B cell (primary cell): ENCODE measurements at regions not wholly inside any gene's neighbourhood (a gene's known extent, or its start where the extent isn't known, plus 50 kb on each side); places are given as distances from the start of the nearest gene placed in this dataset.

Experiments
- ATAC-seq: fragments of 200-7000 bp; cut with Tn5 transposase; one replicate; pipeline ENCODE4 v1.10.0; 2021; ENCODE audit warnings: low read depth, mild to moderate bottlenecking, moderate number of reproducible peaks, moderate library complexity
- CTCF ChIA-PET: fragments of 350-600 bp; sonication (Branson Sonifier 250); formaldehyde crosslinking; loops from one replicate; lab custom pipeline; 2021; ENCODE audit warnings: antibody characterized with exemption, inconsistent platforms; lab: Charles Lee
- POLR2A ChIA-PET: fragments of 350-600 bp; sonication (Branson Sonifier 250); formaldehyde crosslinking; loops from one replicate; lab custom pipeline; 2021; ENCODE audit warnings: antibody characterized with exemption; lab: Charles Lee
- DNase-seq: peaks from one replicate; pipeline ENCODE4 v3.0.0; 2013
- H2AFZ ChIP-seq: 2 replicates; pipeline ENCODE4 v1.6.1; 2012; ENCODE audit warnings: mild to moderate bottlenecking, low read depth, low read length; ENCODE audit not compliant: insufficient read depth, poor library complexity, severe bottlenecking
- H3K27ac ChIP-seq, 2 donors: 1 replicate in 1 of 2; 2 replicates in 1 of 2; pipeline ENCODE4 v1.5.1; 2012 to 2013; ENCODE audit warnings: low read length in 2 of 2, mild to moderate bottlenecking in 2 of 2, moderate library complexity in 1 of 2
- H3K27me3 ChIP-seq, 4 experiments: fragments of 200-600 bp in 1 of 4; sonication (generic) in 1 of 4; replicated peaks in 1 of 4; 1 replicate in 2 of 4; 2 replicates in 2 of 4; pipeline versions ENCODE4 v1.6.1 to v1.7.0; 2013 to 2016; ENCODE audit warnings: low read length in 3 of 4, mild to moderate bottlenecking in 2 of 4, mixed read lengths in 1 of 4, moderate library complexity in 1 of 4; ENCODE audit not compliant: insufficient read depth in 4 of 4, control insufficient read depth in 3 of 4; ENCODE audit errors: control extremely low read depth in 1 of 4
- H3K36me3 ChIP-seq, 2 experiments: replicated peaks in 1 of 2; 1 replicate in 1 of 2; 2 replicates in 1 of 2; pipeline versions ENCODE4 v1.6.1 to v1.7.1; 2013; ENCODE audit warnings: low read length in 1 of 2; ENCODE audit not compliant: insufficient read depth in 2 of 2, control insufficient read depth in 1 of 2; ENCODE audit errors: control extremely low read depth in 1 of 2, extremely low read depth in 1 of 2
- H3K4me1 ChIP-seq, 2 donors: fragments of 200-600 bp in 1 of 2; sonication (generic) in 1 of 2; 1 replicate in 1 of 2; 2 replicates in 1 of 2; pipeline versions ENCODE4 v1.5.1 to v1.6.1; 2013 to 2017; ENCODE audit warnings: low read length in 2 of 2; ENCODE audit not compliant: control insufficient read depth in 2 of 2, insufficient read depth in 2 of 2
- H3K4me2 ChIP-seq: replicated peaks from 2 replicates; pipeline ENCODE3; 2012; ENCODE audit warnings: mild to moderate bottlenecking, low read depth, low read length; ENCODE audit not compliant: poor library complexity, severe bottlenecking
- H3K4me3 ChIP-seq, 5 experiments: fragments of 200-600 bp in 1 of 5; sonication (generic) in 1 of 5; 1 replicate in 3 of 5; 2 replicates in 2 of 5; pipeline versions ENCODE4 v1.5.1 to v1.7.0; 2011 to 2016; ENCODE audit warnings: low read length in 4 of 5, mild to moderate bottlenecking in 4 of 5, low read depth in 2 of 5, control low read depth in 1 of 5, moderate library complexity in 1 of 5; ENCODE audit not compliant: insufficient read depth in 1 of 5; ENCODE audit errors: control extremely low read depth in 1 of 5, extremely low read depth in 1 of 5
- H3K79me2 ChIP-seq: fragments of 200-600 bp; sonication (generic); one replicate; pipeline ENCODE4 v1.6.0; 2016; ENCODE audit warnings: low read length; ENCODE audit not compliant: control insufficient read depth, insufficient read depth
- H3K9ac ChIP-seq: fragments of 200-600 bp; sonication (generic); 2 replicates; pipeline ENCODE4 v1.6.1; 2017; ENCODE audit warnings: mild to moderate bottlenecking, low read length, moderate library complexity
- H3K9me3 ChIP-seq, 3 donors: one replicate each; pipeline versions ENCODE4 v1.6.1 to v1.7.1; 2013; ENCODE audit warnings: low read length in 2 of 3; ENCODE audit not compliant: control insufficient read depth in 2 of 3, insufficient read depth in 1 of 3; ENCODE audit errors: control extremely low read depth in 1 of 3
- H4K20me1 ChIP-seq: 2 replicates; pipeline ENCODE4 v1.6.0; 2012; ENCODE audit warnings: mild to moderate bottlenecking, low read length; ENCODE audit not compliant: insufficient read depth, control insufficient read depth, poor library complexity, severe bottlenecking
- H3K27ac Mint-ChIP-seq: one replicate; pipeline ENCODE4 v1.8.0; 2021; ENCODE audit warnings: mixed read lengths
- H3K27me3 Mint-ChIP-seq: one replicate; pipeline ENCODE4 v1.8.0; 2021; ENCODE audit warnings: mixed read lengths
- H3K4me1 Mint-ChIP-seq: one replicate; pipeline ENCODE4 v1.8.0; 2021; ENCODE audit warnings: mixed read lengths
- H3K4me3 Mint-ChIP-seq: one replicate; pipeline ENCODE4 v1.8.0; 2021; ENCODE audit warnings: mixed read lengths
- H3K9me3 Mint-ChIP-seq: one replicate; pipeline ENCODE4 v1.8.0; 2022; ENCODE audit warnings: mixed read lengths; ENCODE audit not compliant: insufficient read depth
- CTCF ChIP-seq: fragments of 200-600 bp; IDR thresholded peaks from one replicate; pipeline ENCODE4 v1.8.0; 2022; ENCODE audit warnings: antibody characterized with exemption, mild to moderate bottlenecking
- EZH2 ChIP-seq: IDR thresholded peaks from 2 replicates; pipeline ENCODE4 v1.6.1; 2012; ENCODE audit warnings: borderline replicate concordance, low read depth, mild to moderate bottlenecking, moderate library complexity, low read length; ENCODE audit not compliant: insufficient read depth, poor library complexity, severe bottlenecking
- WGBS: methylation state at CpG from one replicate; pipeline ENCODE4 v1.1.5; 2013; ENCODE audit warnings: missing lambda C conversion rate; ENCODE audit not compliant: insufficient coverage; 5-methylcytosine and 5-hydroxymethylcytosine counted together
- intact Hi-C: fragments of 100-400 bp; cut with micrococcal nuclease; formaldehyde crosslinking; loops from one replicate; pipeline ENCODE4 v1.10.0; 2022

- no peak overlapping the region for H3K4me2 ChIP-seq
- no peaks in the 10 kb centered on the region for H3K27me3 ChIP-seq
- 91% methylated on average over 6 of the region's 6 CpGs for WGBS
- H3K4me1 ChIP-seq: no peaks in the 10 kb centered on the region
- TF ChIP-seq CTCF: no peak
- no peak for TF ChIP-seq EZH2
- no peaks in the 10 kb centered on the region for H3K36me3 ChIP-seq
- ATAC-seq: no peak
- no peaks in the 10 kb centered on the region for H3K9me3 Mint-ChIP-seq
- H2AFZ ChIP-seq: no peak overlapping the region
- intact Hi-C loops: no loop called here
- no peak overlapping the region for H3K4me3 Mint-ChIP-seq
- no peaks in the 10 kb centered on the region for H3K79me2 ChIP-seq
- H3K9ac ChIP-seq: no peak overlapping the region
- peaks cover 13% of the 10 kb centered on the region for H3K27me3 Mint-ChIP-seq
- no peak for DNase-seq
- no peak overlapping the region for H3K27ac ChIP-seq
- H3K27ac Mint-ChIP-seq: no peak overlapping the region
- H3K4me1 Mint-ChIP-seq: no peaks in the 10 kb centered on the region
- H3K9me3 ChIP-seq: no peaks in the 10 kb centered on the region
- CTCF ChIA-PET: no interaction called here
- H3K4me3 ChIP-seq: no peak overlapping the region
- no peaks in the 10 kb centered on the region for H4K20me1 ChIP-seq
- POLR2A ChIA-PET: no interaction called here
These were observed 248.7 kb downstream of the TAF11L14 start for GRCh38 chr5:17882760-17883488.

- CTCF ChIA-PET: no interaction called here
- no peak overlapping the region for H3K9ac ChIP-seq
- H3K4me3 ChIP-seq: no peak overlapping the region
- intact Hi-C loops: no loop called here
- Mint-ChIP-seq H3K27ac (no peak overlapping the region), H3K9me3 (no peaks in the 10 kb centered on the region), H3K4me3 (no peak overlapping the region), H3K27me3 (peaks cover 13% of the 10 kb centered on the region), H3K4me1 (no peaks in the 10 kb centered on the region)
- DNase-seq: no peak
- no peaks in the 10 kb centered on the region for H3K9me3 ChIP-seq
- H3K27me3 ChIP-seq: no peaks in the 10 kb centered on the region
- no peak overlapping the region for H3K4me2 ChIP-seq
- no peaks in the 10 kb centered on the region for H3K4me1 ChIP-seq
- no peak overlapping the region for H2AFZ ChIP-seq
- no peak overlapping the region for H3K27ac ChIP-seq
- H3K79me2 ChIP-seq: no peaks in the 10 kb centered on the region
- ATAC-seq: no peak
- no peaks in the 10 kb centered on the region for H4K20me1 ChIP-seq
- POLR2A ChIA-PET: no interaction called here
- H3K36me3 ChIP-seq: no peaks in the 10 kb centered on the region
- TF ChIP-seq CTCF (no peak), EZH2 (no peak)
These were observed 253.9 kb downstream of the TAF11L14 start for GRCh38 chr5:17888155-17888554.
